Right lobe of liver (tissue), 4 donors: ENCODE measurements at regions not wholly inside any gene's neighbourhood (a gene's known extent, or its start where the extent isn't known, plus 50 kb on each side); places are given as distances from the start of the nearest gene placed in this dataset.

Source experiments
- CTCF ChIP-seq, 4 donors: fragments of 200-600 bp in 3 of 4; fragments of 450-650 bp in 1 of 4; IDR thresholded peaks; one replicate each; pipeline versions ENCODE4 v1.5.1 to v1.8.0; 2016 to 2022; ENCODE audit warnings: antibody characterized with exemption in 4 of 4, mild to moderate bottlenecking in 2 of 4
- POLR2A ChIP-seq: fragments of 450-650 bp; IDR thresholded peaks from one replicate; pipeline ENCODE4 v1.6.1; 2017; ENCODE audit warnings: antibody characterized with exemption, mild to moderate bottlenecking
- donor health status: DM: no; HTN: no; CAD: no.
- donor health status: DM: no; HTN: no; CAD: no.
- donor health status: DM: no; HTN: yes; CAD: no.

GRCh38 chr6:82111818-82112217 lies 135.7 kb downstream of the IBTK start:
- TF ChIP-seq POLR2A (no peak), CTCF (IDR thresholded peaks at IDR 0.05) (no peak)
